HUES64 (cell line): ENCODE measurements at regions not wholly inside any gene's neighbourhood (a gene's known extent, or its start where the extent isn't known, plus 50 kb on each side); places are given as distances from the start of the nearest gene placed in this dataset.
"Not testable (repeated sequence)": the region's sequence is repeated elsewhere in the genome, so short reads cannot be mapped to it uniquely, and the experiment has no call there.

Experiments used
- H3K27ac ChIP-seq: 2 replicates; pipeline ENCODE4 v1.7.0; 2013; ENCODE audit warnings: low read depth, low read length, inconsistent platforms
- H3K27me3 ChIP-seq: 2 replicates; pipeline ENCODE4 v1.6.1; 2013; ENCODE audit warnings: mild to moderate bottlenecking, low read length; ENCODE audit not compliant: insufficient read depth
- H3K36me3 ChIP-seq: 2 replicates; pipeline ENCODE4 v1.6.1; 2013; ENCODE audit warnings: mild to moderate bottlenecking, low read length; ENCODE audit not compliant: insufficient read depth
- H3K4me1 ChIP-seq: 2 replicates; pipeline ENCODE4 v1.6.1; 2013; ENCODE audit warnings: mild to moderate bottlenecking, low read length, moderate library complexity; ENCODE audit not compliant: insufficient read depth
- H3K4me3 ChIP-seq: 2 replicates; pipeline ENCODE4 v1.5.1; 2013; ENCODE audit warnings: mild to moderate bottlenecking, low read length, moderate library complexity
- H3K9ac ChIP-seq: 2 replicates; pipeline ENCODE4 v1.6.1; 2013; ENCODE audit warnings: mild to moderate bottlenecking, low read depth, low read length
- H3K9me3 ChIP-seq: 2 replicates; pipeline ENCODE4 v1.6.1; 2013; ENCODE audit warnings: low read depth, low read length; ENCODE audit not compliant: insufficient read depth
- WGBS: fragments of 150-250, 120-280 bp; methylation state at CpG from one replicate; pipeline ENCODE4 v1.1.7; 2013; ENCODE audit warnings: missing lambda C conversion rate; 5-methylcytosine and 5-hydroxymethylcytosine counted together

DNA sequence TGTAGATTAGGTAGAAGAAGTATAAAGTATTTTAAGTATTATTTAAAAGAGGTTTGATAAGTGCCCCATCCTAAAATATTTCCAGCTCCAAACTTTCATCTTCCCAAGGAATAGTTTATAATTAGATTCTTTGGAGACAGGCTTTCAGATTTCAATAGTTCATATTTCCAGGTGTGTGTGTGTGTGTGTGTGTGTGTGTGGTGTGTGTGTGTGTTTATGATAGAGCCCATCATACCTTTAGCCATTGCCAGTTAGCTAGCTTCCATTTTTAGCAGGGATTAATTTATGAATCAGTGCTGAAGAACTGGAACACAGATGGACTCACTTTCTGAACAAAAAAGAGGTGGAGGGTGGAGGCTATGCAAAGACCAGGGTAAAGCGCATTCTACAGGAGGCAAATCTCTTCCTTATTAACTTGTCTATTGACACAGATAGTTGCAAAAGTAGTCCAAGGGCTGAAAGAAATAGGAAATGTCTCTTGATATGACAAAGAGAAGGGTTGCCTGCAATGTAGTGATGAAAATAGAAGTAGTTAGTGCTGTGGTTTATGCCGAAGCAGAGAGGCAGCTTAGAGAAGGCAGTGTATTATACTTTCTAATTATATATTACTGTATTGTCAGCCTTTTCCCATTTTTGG lies 301.1 kb downstream of the MAN2A1 start:
- H3K27me3 ChIP-seq: no peaks in the 10 kb centered on the region
- no peak overlapping the region for H3K9ac ChIP-seq
- no peak overlapping the region for H3K27ac ChIP-seq
- no peaks in the 10 kb centered on the region for H3K36me3 ChIP-seq
- peaks cover 6% of the 10 kb centered on the region for H3K4me1 ChIP-seq
- H3K4me3 ChIP-seq: no peak overlapping the region
- peaks cover 4% of the 10 kb centered on the region; the same call in 1 of the 2 replicates for H3K9me3 ChIP-seq
- 73% methylated on average over 1 of the region's 2 CpGs for WGBS

DNA sequence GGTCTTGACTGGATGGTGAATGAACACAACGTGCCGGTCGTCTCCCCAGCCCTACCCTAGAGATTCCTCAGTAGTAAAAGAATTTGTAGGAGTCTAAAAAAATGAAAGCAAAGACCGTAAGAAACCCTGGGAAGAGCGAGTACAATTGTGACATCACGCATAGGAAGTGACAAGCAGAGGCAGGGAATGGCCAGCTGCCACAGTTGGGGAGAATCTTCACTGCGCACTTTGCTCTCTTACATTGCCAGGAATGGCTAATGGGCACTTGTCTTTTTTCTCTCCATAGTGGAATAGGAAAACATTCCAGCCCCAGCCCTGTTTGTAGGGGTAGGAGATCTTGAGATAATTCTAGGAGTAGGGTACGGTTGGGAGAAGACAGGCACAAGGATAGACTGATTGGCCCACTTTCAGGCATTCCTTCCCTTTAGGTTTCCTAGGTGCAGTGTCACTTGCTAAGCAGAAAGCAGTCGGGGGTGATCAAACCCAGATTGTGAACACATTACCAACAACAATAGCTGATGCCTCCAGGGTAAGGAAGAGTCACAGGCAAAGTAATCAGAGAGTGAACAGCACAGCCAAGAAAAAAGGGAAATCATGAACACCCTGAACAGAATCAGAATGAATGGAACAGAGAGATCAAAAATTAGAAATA lies 302.7 kb downstream of the MAN2A1 start:
- WGBS: 89% methylated on average over 9 of the region's 9 CpGs
- no peak overlapping the region for H3K9ac ChIP-seq
- no peaks in the 10 kb centered on the region for H3K36me3 ChIP-seq
- peaks cover 4% of the 10 kb centered on the region; the same call in 1 of the 2 replicates for H3K9me3 ChIP-seq
- H3K4me1 ChIP-seq: peaks cover 21% of the 10 kb centered on the region
- no peak overlapping the region for H3K4me3 ChIP-seq
- no peak overlapping the region for H3K27ac ChIP-seq
- H3K27me3 ChIP-seq: no peaks in the 10 kb centered on the region

DNA sequence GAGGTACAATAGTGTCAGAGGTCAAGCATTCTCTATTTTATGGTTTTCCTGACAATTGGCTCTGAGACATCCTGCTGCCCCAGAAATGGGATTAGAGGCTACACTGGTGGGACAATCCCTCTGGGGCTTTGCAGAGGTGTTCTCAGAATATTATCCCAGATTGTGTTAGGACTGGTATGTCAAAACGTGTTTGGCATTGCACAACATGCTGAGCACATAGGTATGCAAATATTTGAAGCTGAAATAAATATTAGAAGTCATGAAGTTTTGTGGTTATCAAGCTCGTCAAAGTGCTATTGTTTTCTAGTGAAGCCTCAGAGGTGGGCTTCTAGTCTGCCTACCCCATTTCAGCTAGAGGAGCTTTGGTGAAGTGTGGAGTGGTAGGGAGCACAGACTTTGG lies 304.4 kb downstream of the MAN2A1 start:
- H3K36me3 ChIP-seq: no peaks in the 10 kb centered on the region
- WGBS: 85% methylated on average over 2 of the region's 2 CpGs
- H3K9ac ChIP-seq: no peak overlapping the region
- no peaks in the 10 kb centered on the region for H3K9me3 ChIP-seq
- H3K27me3 ChIP-seq: no peaks in the 10 kb centered on the region
- no peak overlapping the region for H3K27ac ChIP-seq
- peaks cover 36% of the 10 kb centered on the region for H3K4me1 ChIP-seq
- H3K4me3 ChIP-seq: no peak overlapping the region

DNA sequence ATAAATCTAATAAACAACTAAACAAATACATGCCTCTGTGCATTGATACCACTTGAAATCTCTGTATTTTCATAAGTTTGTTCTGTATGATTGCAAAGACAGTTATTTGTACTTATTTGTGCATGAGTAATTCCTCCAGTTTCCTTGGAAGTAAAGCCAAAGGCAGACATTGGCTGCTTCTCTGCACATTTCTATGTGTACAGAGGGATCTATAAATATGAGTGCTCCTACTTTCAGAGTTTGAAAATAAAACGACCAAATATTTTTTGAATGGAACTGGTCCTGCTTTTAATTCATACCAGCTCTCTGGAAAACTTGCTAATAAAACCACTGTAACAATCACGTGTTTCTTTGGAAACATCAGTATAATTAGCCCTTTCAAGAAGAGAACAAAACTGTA lies 306.5 kb downstream of the MAN2A1 start:
- WGBS: 88% methylated on average over 2 of the region's 2 CpGs
- H3K27me3 ChIP-seq: no peaks in the 10 kb centered on the region
- peaks cover 43% of the 10 kb centered on the region for H3K4me1 ChIP-seq

DNA sequence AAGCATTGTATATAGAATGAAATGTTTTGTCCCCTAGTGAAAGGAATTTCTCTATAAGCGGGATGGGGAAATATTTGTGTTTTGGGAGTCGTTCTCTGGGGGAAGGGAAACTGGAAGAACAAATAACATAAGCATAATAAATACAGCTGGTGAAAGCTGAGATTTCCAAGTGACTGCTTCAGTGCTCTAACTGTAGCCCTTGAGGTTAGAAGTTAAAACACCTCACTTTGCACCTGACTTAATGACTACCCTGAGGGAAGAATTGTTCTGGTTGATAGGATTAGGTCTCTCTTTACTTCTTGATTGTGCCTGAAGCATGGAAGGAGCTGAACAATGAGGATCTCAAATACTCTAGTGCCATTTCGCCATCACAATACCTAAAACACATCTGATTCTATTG lies 307.4 kb downstream of the MAN2A1 start:
- no peaks in the 10 kb centered on the region for H3K27me3 ChIP-seq
- peak overlapping the region; percentile 7; the same call in 1 of the 2 replicates for H3K4me3 ChIP-seq
- no peaks in the 10 kb centered on the region for H3K9me3 ChIP-seq
- peaks cover 43% of the 10 kb centered on the region for H3K4me1 ChIP-seq
- H3K27ac ChIP-seq: no peak overlapping the region
- WGBS: 50% methylated on average over 1 of the region's 3 CpGs
- H3K9ac ChIP-seq: no peak overlapping the region
- no peaks in the 10 kb centered on the region for H3K36me3 ChIP-seq

More for the DNA sequence above, 306.5 kb downstream of the MAN2A1 start:
- no peak overlapping the region for H3K4me3 ChIP-seq
- no peak overlapping the region for H3K27ac ChIP-seq
- H3K36me3 ChIP-seq: no peaks in the 10 kb centered on the region
- H3K9me3 ChIP-seq: no peaks in the 10 kb centered on the region
- no peak overlapping the region for H3K9ac ChIP-seq

DNA sequence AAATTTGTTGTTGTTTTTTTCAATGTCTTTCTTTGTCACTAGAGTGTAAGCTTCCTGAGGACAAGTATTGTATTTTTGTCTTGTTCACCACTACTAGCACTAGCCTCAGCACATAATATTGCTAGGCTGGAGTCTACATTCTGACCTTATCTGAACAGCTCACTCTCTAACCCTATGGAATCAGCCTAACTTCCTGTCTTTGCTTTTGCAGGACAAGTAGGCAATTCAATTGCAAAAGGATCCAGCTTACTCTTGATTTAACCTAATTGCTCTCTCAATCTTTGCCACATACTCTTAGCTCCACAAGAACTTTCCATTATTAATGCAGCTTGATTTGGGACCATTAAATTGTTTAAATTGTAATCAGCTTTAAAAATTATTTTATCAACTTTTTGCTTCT lies 308.5 kb downstream of the MAN2A1 start:
- Histone ChIP-seq H3K9me3 (no peaks in the 10 kb centered on the region), H3K36me3 (no peaks in the 10 kb centered on the region), H3K9ac (no peak overlapping the region), H3K27ac (no peak overlapping the region), H3K4me1 (peaks cover 43% of the 10 kb centered on the region), H3K4me3 (no peak overlapping the region), H3K27me3 (no peaks in the 10 kb centered on the region)

DNA sequence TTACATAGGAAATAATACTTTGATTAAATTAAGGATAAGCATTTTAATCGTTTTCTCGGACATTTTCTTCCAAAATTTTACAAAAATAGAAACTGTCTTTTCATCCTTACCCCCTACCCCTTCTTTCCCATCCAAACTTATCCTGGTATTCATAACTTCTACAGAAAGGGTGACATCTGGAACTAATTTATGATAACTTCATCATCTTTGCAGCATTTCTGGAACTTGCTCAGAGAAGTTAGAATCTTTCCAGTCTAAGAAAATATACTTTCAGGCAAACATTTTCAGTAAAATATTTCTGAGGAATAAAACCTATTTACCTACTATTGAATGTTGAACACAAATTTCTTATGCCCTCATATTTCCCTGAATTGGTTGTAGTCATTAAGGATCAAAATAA lies 309.0 kb downstream of the MAN2A1 start:
- no peaks in the 10 kb centered on the region for H3K36me3 ChIP-seq
- WGBS: 39% methylated on average over 2 of the region's 2 CpGs
- no peak overlapping the region for H3K4me3 ChIP-seq
- H3K9ac ChIP-seq: no peak overlapping the region
- no peaks in the 10 kb centered on the region for H3K9me3 ChIP-seq
- H3K4me1 ChIP-seq: peaks cover 43% of the 10 kb centered on the region
- H3K27me3 ChIP-seq: no peaks in the 10 kb centered on the region
- H3K27ac ChIP-seq: no peak overlapping the region

DNA sequence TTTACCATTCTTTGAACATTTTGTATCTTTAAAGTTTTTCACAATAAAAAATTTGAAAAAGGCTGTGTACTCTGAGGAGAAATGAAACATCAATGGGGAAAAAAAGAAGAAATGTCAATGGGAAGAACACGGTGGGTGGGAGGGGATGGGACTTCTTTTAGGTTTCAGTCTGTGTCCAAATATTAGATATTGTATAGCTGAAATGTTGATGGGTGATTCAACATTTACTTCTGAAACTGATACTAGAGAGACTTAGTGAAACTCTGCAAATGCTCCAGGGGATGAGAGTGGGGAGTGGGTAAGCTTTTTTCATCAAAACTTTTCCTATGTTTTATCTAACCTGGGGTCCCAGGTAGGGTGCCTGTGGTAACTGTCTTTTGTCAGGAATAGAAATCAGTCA lies 311.9 kb downstream of the MAN2A1 start:
- Histone ChIP-seq H3K36me3 (no peaks in the 10 kb centered on the region), H3K9me3 (no peaks in the 10 kb centered on the region), H3K4me1 (peaks cover 29% of the 10 kb centered on the region), H3K27ac (no peak overlapping the region), H3K9ac (no peak overlapping the region), H3K4me3 (no peak overlapping the region), H3K27me3 (no peaks in the 10 kb centered on the region)
- 97% methylated on average over 1 of the region's 1 CpG for WGBS

DNA sequence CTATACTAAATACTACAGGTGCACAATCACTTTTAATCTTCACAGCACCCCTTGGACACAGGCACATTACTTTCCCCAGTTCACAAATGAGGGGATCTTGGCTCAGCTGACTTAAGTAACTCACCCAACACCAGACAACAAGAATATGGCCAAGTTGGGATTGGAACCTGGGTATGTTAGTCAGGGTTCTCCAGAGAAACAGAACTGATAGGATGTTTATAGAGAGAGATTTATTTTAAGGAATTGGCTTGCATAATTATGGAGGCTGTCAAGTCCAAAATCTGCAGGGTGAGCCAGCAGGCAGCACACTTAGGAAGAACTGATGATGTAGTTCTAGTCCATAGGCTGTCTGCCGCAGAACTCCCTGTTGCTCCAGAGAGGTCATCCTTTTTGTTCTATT lies 312.9 kb downstream of the MAN2A1 start:
- Histone ChIP-seq H3K27ac (no peak overlapping the region), H3K27me3 (no peaks in the 10 kb centered on the region), H3K4me1 (peaks cover 19% of the 10 kb centered on the region; the same call in 1 of the 2 replicates), H3K9ac (no peak overlapping the region), H3K36me3 (no peaks in the 10 kb centered on the region), H3K4me3 (no peak overlapping the region), H3K9me3 (no peaks in the 10 kb centered on the region)
- WGBS: 86% methylated on average over 1 of the region's 1 CpG

DNA sequence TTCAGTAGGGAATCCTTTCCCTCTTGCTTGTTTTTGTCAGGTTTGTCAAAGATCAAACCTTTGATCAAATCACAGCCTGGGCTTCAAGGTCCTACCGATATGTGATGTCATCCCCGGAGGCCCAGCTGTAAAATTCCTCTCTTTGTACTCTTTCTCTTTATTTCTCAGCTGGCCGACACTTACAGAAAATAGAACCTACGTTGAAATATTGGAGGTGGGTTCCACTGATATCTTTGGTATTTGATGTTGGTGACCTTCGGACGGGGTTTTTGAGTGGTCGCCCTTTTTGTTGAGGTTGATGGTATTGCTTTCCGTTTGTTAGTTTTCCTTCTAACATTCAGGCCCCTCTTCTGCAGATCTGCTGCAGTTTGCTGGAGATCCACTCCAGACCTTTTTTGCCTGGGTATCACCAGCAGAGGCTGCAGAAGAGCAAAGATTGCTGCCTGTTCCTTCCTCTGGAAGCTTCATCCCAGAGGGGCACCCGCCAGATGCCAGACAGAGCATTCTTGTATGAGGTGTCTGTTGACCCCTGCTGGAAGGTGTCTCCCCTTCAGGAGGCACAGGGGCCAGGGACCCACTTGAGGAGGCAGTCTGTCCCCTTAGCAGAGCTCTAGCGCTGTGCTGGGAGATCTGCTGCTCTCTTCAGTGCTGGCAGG lies 316.3 kb downstream of the MAN2A1 start:
- H3K4me1 ChIP-seq, H3K27ac ChIP-seq, H3K4me3 ChIP-seq, H3K9me3 ChIP-seq, H3K36me3 ChIP-seq, H3K9ac ChIP-seq, H3K27me3 ChIP-seq: not testable (repeated sequence)
- WGBS: 89% methylated on average over 10 of the region's 10 CpGs

DNA sequence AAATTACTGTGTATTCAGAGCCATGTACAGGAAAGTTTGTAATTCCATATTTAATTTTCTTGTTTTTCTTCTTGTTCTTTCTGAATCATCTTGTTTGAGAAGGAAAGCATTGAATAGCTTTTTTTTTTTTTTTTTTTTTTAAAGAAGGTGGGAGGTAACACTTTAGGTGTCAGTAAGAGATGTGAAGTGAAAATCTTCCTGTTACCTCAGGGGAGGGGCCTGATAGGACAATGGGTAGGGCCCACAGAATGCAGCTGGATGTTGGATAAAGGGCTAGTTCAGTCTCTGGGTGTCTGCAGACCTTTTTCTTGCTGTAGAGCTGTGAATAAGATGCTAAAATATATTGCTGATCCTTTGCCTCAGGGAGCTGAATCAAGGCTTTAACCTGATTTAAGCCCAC lies 317.4 kb downstream of the MAN2A1 start:
- no peak overlapping the region for H3K27ac ChIP-seq
- no peaks in the 10 kb centered on the region for H3K36me3 ChIP-seq
- no peak overlapping the region for H3K9ac ChIP-seq
- H3K4me1 ChIP-seq: no peaks in the 10 kb centered on the region
- H3K9me3 ChIP-seq: no peaks in the 10 kb centered on the region
- H3K27me3 ChIP-seq: no peaks in the 10 kb centered on the region
- H3K4me3 ChIP-seq: no peak overlapping the region
